HEK293T (cell line): ENCODE measurements at regions not wholly inside any gene's neighbourhood (a gene's known extent, or its start where the extent isn't known, plus 50 kb on each side); places are given as distances from the start of the nearest gene placed in this dataset.

ENCODE experiments used
- ARNT ChIP-seq: fragments of 450-650 bp; IDR thresholded peaks from 2 replicates; pipeline ENCODE4 v1.6.1; 2017; ENCODE audit warnings: mild to moderate bottlenecking
- BHLHE40 ChIP-seq: fragments of 450-650 bp; IDR thresholded peaks from 2 replicates; pipeline ENCODE4 v1.6.1; 2016; ENCODE audit warnings: mild to moderate bottlenecking, moderate library complexity, borderline replicate concordance
- ELF4 ChIP-seq: fragments of 450-650 bp; IDR thresholded peaks from 2 replicates; pipeline ENCODE4 v1.6.1; 2017; ENCODE audit warnings: antibody characterized with exemption
- FOXA1 ChIP-seq: fragments of 450-650 bp; IDR thresholded peaks from 2 replicates; pipeline ENCODE4 v1.6.1; 2016; ENCODE audit warnings: mild to moderate bottlenecking
- FOXK2 ChIP-seq: fragments of 450-650 bp; IDR thresholded peaks from 2 replicates; pipeline ENCODE4 v1.6.1; 2016; ENCODE audit warnings: mild to moderate bottlenecking
- FOXM1 ChIP-seq: fragments of 450-650 bp; IDR thresholded peaks from 2 replicates; pipeline ENCODE4 v1.6.1; 2017; ENCODE audit warnings: mild to moderate bottlenecking, borderline replicate concordance
- LEF1 ChIP-seq: fragments of 450-650 bp; IDR thresholded peaks from 2 replicates; pipeline ENCODE4 v1.6.1; 2017; ENCODE audit warnings: mild to moderate bottlenecking, borderline replicate concordance
- NFRKB ChIP-seq: fragments of 450-650 bp; IDR thresholded peaks from 2 replicates; pipeline ENCODE4 v1.6.1; 2016; ENCODE audit warnings: mild to moderate bottlenecking, moderate library complexity
- SP1 ChIP-seq: fragments of 450-650 bp; IDR thresholded peaks from 2 replicates; pipeline ENCODE4 v1.6.1; 2017
- SUZ12 ChIP-seq: fragments of 450-650 bp; IDR thresholded peaks from 2 replicates; pipeline ENCODE4 v1.6.1; 2016; ENCODE audit warnings: mild to moderate bottlenecking
- ZNF384 ChIP-seq: fragments of 450-650 bp; IDR thresholded peaks from 2 replicates; pipeline ENCODE4 v1.6.1; 2016
- TF ChIP-seq, protein P1 (sequence below): fragments of 450-650 bp; IDR thresholded peaks from 2 replicates; pipeline ENCODE4 v1.6.1; 2016

DNA sequence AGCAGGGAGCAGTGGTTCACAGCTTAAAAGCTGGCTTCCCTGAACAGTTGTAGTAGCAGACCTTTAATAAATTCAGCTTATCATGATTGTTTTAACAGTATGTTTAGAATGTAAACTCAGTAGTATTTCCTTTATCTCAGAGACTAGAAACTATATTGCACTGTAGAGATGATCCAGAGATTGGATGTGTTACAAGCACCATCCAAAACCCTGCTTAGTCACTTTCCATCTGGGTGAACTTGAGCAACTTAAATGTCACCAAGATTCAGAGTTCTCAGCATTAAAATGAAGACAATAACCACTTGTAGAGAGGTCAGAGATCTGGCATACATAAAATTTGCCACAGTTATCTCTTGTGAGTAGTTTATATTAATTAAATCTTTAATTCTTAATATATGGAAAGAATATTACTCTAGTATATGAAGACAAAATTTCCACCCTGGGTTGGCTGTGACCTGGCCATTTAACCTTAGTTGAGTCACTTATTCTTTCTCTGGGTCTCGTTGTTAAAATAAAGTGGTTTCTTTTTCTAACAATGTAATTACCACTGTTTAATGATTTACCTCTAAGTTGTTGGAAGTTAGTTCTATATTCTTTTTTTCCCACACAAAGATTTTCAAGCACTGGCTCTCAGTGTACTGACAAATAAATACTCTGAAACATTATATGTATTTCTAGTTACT, 239.2 kb upstream of the FKBP1C start:
- TF ChIP-seq BHLHE40, result no peak
- TF ChIP-seq, protein P1, sequence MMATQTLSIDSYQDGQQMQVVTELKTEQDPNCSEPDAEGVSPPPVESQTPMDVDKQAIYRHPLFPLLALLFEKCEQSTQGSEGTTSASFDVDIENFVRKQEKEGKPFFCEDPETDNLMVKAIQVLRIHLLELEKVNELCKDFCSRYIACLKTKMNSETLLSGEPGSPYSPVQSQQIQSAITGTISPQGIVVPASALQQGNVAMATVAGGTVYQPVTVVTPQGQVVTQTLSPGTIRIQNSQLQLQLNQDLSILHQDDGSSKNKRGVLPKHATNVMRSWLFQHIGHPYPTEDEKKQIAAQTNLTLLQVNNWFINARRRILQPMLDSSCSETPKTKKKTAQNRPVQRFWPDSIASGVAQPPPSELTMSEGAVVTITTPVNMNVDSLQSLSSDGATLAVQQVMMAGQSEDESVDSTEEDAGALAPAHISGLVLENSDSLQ, result no peak
- TF ChIP-seq FOXM1, result no peak
- TF ChIP-seq SUZ12, result no peak
- TF ChIP-seq FOXA1, result no peak
- no peak for TF ChIP-seq SP1
- no peak for TF ChIP-seq ZNF384
- TF ChIP-seq NFRKB, result no peak
- TF ChIP-seq ARNT, result no peak
- no peak for TF ChIP-seq ELF4
- TF ChIP-seq FOXK2, result no peak
- TF ChIP-seq LEF1, result no peak
